ENCODE measurements at regions not wholly inside any gene's neighbourhood (a gene's known extent, or its start where the extent isn't known, plus 50 kb on each side); places are given as distances from the start of the nearest gene placed in this dataset.

DNA sequence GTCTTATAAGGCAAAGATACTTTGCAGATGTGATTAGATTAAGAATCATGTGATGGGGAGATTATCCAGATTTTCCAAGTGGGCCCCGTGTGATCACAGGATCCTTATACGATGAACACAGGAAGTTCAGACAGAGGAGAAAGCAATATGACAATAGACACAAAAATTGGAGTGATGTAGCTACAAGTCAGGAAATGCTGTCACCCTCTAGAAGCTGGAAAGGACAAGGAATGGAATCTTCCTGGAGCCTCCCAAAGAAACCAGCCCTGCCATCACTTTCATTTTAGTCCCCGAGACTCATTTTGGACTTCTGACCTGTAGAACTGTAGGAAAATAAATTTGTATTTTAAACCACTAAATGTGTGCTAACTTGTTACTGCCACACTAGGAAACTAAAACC is 61.9 kb upstream of the C1orf21 start:
- ATAC-seq (ENCODE audit: low read depth) (no peak), DNase-seq (no peak)
- no peaks in the 10 kb centered on the region for H3K4me1 ChIP-seq (ENCODE audit: control insufficient read depth, insufficient read depth, low read length)
- H4K20me1 ChIP-seq (ENCODE audit: insufficient read depth, low read length) = no peaks in the 10 kb centered on the region
- no peak overlapping the region for H2AK5ac ChIP-seq (ENCODE audit: low read depth, low read length)
- no peaks in the 10 kb centered on the region for H3K9me3 ChIP-seq (ENCODE audit: control insufficient read depth, insufficient read depth, low read length)
- H2AFZ ChIP-seq (replicated peaks; ENCODE audit: low read length, poor library complexity) = no peak overlapping the region
- H4K8ac ChIP-seq (ENCODE audit: low read depth in 2 of 2, low read length in 2 of 2) = no peak overlapping the region
- H2AK9ac ChIP-seq (replicated peaks; ENCODE audit: low read depth, low read length, poor library complexity) = no peak overlapping the region
- no peak overlapping the region for H3K18ac ChIP-seq (ENCODE audit: low read depth, low read length)
- H2BK5ac ChIP-seq (ENCODE audit: low read depth, low read length, poor library complexity, severe bottlenecking) = no peak overlapping the region
- H2BK15ac ChIP-seq (ENCODE audit: low read depth, low read length) = no peak overlapping the region
- peaks cover 3% of the 10 kb centered on the region; the same call in 1 of the 2 replicates for H3K27me3 ChIP-seq (ENCODE audit: control insufficient read depth, insufficient read depth, low read length)
- H3K4me2 ChIP-seq (ENCODE audit: low read depth, low read length) = no peak overlapping the region
- WGBS, 2 experiments (ENCODE audit: extremely low coverage in 2 of 2, insufficient read length in 1 of 2) = no CpG with 5 or more reads among the region's 3 CpGs
- H3K56ac ChIP-seq (ENCODE audit: extremely low read depth, insufficient read depth, low read length) = no peak overlapping the region
- no peak overlapping the region for H3K9ac ChIP-seq (ENCODE audit: low read depth, low read length)
- no peak overlapping the region for H3K27ac ChIP-seq (ENCODE audit: insufficient read depth, low read length)
- in situ Hi-C loops (cut with MboI; ENCODE audit: low sequenced_read_pairs) (no loop called here), dilution Hi-C loops (cut with HindIII; ENCODE audit: low sequenced_read_pairs, unreplicated experiment) (no loop called here), intact Hi-C loops (cut with micrococcal nuclease) (no loop called here)
- ChIA-PET POLR2A (ENCODE audit: unreplicated experiment) (no interaction called here), CTCF (no interaction called here)
- H3K4me3 ChIP-seq (ENCODE audit: insufficient read depth, low read depth, low read length) = no peak overlapping the region
- no peak overlapping the region for H2BK120ac ChIP-seq (ENCODE audit: low read depth, low read length)
- H3K79me1 ChIP-seq (ENCODE audit: low read depth in 1 of 2, low read length in 2 of 2) = no peaks in the 10 kb centered on the region
- no peak overlapping the region for H3K23ac ChIP-seq (ENCODE audit: low read depth, low read length)
- H2BK20ac ChIP-seq (ENCODE audit: low read depth, low read length) = no peak overlapping the region
- no peak overlapping the region for H4K91ac ChIP-seq (ENCODE audit: insufficient read depth, low read depth, low read length)
- no peak overlapping the region for H3K4ac ChIP-seq (ENCODE audit: low read depth, low read length)
- H4K5ac ChIP-seq (ENCODE audit: low read depth, low read length) = no peak overlapping the region
- no peak for TF ChIP-seq MXI1 (IDR thresholded peaks at IDR 0.05; ENCODE audit: borderline replicate concordance, low read depth, low read length)
- TF ChIP-seq NFE2L2 (IDR thresholded peaks at IDR 0.05; ENCODE audit: low read depth, low read length) = no peak
- no peak for TF ChIP-seq CHD1 (IDR thresholded peaks at IDR 0.05; ENCODE audit: low read depth, low read length)
- TF ChIP-seq RFX5 (IDR thresholded peaks at IDR 0.05; ENCODE audit: low read depth, low read length) = no peak
- TF ChIP-seq, protein P1, sequence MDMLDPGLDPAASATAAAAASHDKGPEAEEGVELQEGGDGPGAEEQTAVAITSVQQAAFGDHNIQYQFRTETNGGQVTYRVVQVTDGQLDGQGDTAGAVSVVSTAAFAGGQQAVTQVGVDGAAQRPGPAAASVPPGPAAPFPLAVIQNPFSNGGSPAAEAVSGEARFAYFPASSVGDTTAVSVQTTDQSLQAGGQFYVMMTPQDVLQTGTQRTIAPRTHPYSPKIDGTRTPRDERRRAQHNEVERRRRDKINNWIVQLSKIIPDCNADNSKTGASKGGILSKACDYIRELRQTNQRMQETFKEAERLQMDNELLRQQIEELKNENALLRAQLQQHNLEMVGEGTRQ (IDR thresholded peaks at IDR 0.05; ENCODE audit: low read depth, low read length) = no peak
- no peak for TF ChIP-seq POLR2A (IDR thresholded peaks at IDR 0.05; ENCODE audit: low read depth, low read length)
- no peak for TF ChIP-seq RCOR1 (IDR thresholded peaks at IDR 0.05; ENCODE audit: insufficient replicate concordance, low read length)
- TF ChIP-seq, protein P2, sequence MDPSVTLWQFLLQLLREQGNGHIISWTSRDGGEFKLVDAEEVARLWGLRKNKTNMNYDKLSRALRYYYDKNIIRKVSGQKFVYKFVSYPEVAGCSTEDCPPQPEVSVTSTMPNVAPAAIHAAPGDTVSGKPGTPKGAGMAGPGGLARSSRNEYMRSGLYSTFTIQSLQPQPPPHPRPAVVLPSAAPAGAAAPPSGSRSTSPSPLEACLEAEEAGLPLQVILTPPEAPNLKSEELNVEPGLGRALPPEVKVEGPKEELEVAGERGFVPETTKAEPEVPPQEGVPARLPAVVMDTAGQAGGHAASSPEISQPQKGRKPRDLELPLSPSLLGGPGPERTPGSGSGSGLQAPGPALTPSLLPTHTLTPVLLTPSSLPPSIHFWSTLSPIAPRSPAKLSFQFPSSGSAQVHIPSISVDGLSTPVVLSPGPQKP (IDR thresholded peaks at IDR 0.05; ENCODE audit: borderline replicate concordance, low read depth, low read length) = no peak
- TF ChIP-seq, protein P3, sequence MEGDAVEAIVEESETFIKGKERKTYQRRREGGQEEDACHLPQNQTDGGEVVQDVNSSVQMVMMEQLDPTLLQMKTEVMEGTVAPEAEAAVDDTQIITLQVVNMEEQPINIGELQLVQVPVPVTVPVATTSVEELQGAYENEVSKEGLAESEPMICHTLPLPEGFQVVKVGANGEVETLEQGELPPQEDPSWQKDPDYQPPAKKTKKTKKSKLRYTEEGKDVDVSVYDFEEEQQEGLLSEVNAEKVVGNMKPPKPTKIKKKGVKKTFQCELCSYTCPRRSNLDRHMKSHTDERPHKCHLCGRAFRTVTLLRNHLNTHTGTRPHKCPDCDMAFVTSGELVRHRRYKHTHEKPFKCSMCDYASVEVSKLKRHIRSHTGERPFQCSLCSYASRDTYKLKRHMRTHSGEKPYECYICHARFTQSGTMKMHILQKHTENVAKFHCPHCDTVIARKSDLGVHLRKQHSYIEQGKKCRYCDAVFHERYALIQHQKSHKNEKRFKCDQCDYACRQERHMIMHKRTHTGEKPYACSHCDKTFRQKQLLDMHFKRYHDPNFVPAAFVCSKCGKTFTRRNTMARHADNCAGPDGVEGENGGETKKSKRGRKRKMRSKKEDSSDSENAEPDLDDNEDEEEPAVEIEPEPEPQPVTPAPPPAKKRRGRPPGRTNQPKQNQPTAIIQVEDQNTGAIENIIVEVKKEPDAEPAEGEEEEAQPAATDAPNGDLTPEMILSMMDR (conservative IDR thresholded peaks at IDR 0.05; ENCODE audit: low read depth, low read length) = no peak
- no peak for TF ChIP-seq SMC3 (IDR thresholded peaks at IDR 0.05; ENCODE audit: low read depth, low read length)
- TF ChIP-seq RAD21 (IDR thresholded peaks at IDR 0.05; ENCODE audit: low read length) = no peak
- no peak for TF ChIP-seq BHLHE40 (IDR thresholded peaks at IDR 0.05; ENCODE audit: low read depth, low read length)
- no peak for TF ChIP-seq CEBPB (IDR thresholded peaks at IDR 0.05; ENCODE audit: low read depth, low read length)
- no peak for TF ChIP-seq MAFK (IDR thresholded peaks at IDR 0.05; ENCODE audit: low read depth, low read length)
- no peak for TF ChIP-seq MAZ (IDR thresholded peaks at IDR 0.05; ENCODE audit: borderline replicate concordance, low read depth, low read length)
- TF ChIP-seq FOS (IDR thresholded peaks at IDR 0.05; ENCODE audit: low read depth, low read length) = no peak
- no peak overlapping the region for H3K14ac ChIP-seq (replicated peaks; ENCODE audit: low read depth, low read length)
- BruUV-seq (replicated peaks) = no TSS peak
- H3K36me3 ChIP-seq (ENCODE audit: control insufficient read depth, insufficient read depth, low read length) = no peaks in the 10 kb centered on the region
- no peaks in the 10 kb centered on the region for H3K9me1 ChIP-seq (ENCODE audit: insufficient read depth, low read length)
